GM19468 (cell line): ENCODE measurements at regions not wholly inside any gene's neighbourhood (a gene's known extent, or its start where the extent isn't known, plus 50 kb on each side); places are given as distances from the start of the nearest gene placed in this dataset.

Experiments
- ATAC-seq: cut with Tn5 transposase; IDR thresholded peaks from one replicate; pipeline ENCODE4 v1.9.1; 2021; ENCODE audit warnings: mild to moderate bottlenecking, moderate library complexity, moderate number of reproducible peaks; ENCODE audit not compliant: unreplicated experiment; ENCODE audit errors: extremely low read depth

- ATAC-seq = no peak
These were observed 65.4 kb upstream of the C3orf80 start for GRCh38 chr3:160159806-160160205.

GRCh38 chr3:160161921-160162320 is 63.3 kb upstream of the C3orf80 start:
- no peak for ATAC-seq

- ATAC-seq = no peak
These were observed 62.8 kb upstream of the C3orf80 start for GRCh38 chr3:160162440-160162839.

- no peak for ATAC-seq
These were observed 61.9 kb upstream of the C3orf80 start for GRCh38 chr3:160163229-160163878.

- ATAC-seq = no peak
These were observed 57.0 kb upstream of the C3orf80 start for GRCh38 chr3:160168246-160168645.

- ATAC-seq = no peak
These were observed 55.9 kb upstream of the C3orf80 start for GRCh38 chr3:160169139-160169976.

- no peak for ATAC-seq
These were observed 54.5 kb upstream of the C3orf80 start for GRCh38 chr3:160170409-160171370.

GRCh38 chr3:160171813-160172212 is 53.4 kb upstream of the C3orf80 start:
- no peak for ATAC-seq

- ATAC-seq = no peak
These were observed 50.6 kb upstream of the C3orf80 start for GRCh38 chr3:160174621-160175020.
